GM19351 (cell line): ENCODE measurements at regions not wholly inside any gene's neighbourhood (a gene's known extent, or its start where the extent isn't known, plus 50 kb on each side); places are given as distances from the start of the nearest gene placed in this dataset.

ENCODE experiments used
- ATAC-seq: cut with Tn5 transposase; IDR thresholded peaks from one replicate; pipeline ENCODE4 v1.9.1; 2021; ENCODE audit warnings: mild to moderate bottlenecking, moderate library complexity; ENCODE audit not compliant: unreplicated experiment

DNA sequence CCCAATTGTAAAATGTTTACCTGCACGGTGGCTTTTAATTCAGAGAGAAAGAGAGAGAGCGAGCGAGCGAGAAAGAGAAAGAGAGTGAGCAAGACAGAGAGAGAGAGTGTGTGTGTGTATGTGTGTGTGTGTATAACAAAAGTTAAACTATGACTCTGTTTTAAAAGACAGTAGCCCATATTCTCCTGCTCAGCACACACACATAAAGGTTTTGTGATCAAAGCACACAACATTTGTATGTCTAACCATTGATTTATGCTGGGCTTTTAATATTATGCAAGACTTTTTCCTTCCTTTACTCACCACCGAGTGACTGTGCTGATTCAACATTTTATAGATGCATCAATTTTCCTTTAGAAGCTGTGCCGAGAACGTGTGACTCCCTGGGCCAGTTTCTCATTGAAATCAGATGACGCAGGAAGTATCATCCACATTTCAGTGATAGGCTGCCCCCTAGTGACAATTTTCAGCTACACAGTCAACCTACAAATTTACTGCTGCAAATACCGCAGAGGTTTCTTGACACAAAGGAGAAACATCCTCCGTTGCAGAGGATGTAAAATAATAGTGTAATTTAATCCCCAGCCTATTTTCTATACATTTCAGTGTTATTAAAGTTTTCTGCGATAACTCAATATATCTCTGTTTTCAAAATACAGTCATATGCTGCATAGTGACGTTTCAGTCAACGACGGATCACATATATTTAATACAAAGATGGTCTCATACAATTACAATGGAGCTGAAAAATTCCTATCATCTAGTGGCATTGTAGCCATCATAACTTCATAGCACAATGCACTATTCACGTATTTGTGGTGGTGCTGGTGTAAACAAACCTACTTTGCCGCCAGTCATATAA, 165.9 kb upstream of the TANK start:
- ATAC-seq: peak; percentile 95

DNA sequence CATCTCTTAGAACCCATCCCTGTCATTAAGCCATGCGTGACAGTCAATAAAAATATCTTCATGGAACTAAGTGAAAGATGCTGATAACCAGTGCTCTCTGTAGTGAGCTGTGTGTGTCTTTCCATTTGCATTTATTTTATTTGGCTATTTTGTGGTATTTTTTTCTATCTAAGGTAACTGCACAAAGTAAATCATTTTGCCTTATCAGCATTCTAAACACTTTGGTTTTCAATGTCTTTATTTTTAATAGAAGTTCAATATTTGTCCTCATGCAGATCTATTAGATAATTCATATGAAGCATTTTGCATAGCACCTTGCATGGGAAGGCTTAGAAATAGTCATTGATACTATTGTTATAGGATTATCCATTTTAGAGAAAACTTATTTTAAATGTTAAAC, 163.6 kb upstream of the TANK start:
- no peak for ATAC-seq

DNA sequence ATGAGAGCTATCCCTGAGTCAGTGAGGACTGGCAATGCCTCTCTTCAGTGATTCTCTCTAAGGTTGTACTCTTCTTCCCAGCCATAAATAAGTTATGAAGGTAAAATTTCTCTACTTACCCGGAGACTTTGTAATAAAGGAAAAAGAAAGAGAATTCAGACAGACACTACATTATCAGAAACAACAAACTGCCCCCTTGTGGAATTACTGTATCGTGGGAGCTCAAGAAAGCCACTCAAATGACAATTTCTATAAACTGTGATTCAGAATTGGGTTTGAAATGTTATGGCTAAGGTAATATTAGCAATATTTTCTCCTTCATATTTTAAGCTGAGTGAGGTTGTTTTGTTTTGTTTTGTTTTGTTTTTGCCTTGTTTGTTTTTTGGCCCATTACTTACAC, 155.8 kb upstream of the TANK start:
- ATAC-seq: no peak

DNA sequence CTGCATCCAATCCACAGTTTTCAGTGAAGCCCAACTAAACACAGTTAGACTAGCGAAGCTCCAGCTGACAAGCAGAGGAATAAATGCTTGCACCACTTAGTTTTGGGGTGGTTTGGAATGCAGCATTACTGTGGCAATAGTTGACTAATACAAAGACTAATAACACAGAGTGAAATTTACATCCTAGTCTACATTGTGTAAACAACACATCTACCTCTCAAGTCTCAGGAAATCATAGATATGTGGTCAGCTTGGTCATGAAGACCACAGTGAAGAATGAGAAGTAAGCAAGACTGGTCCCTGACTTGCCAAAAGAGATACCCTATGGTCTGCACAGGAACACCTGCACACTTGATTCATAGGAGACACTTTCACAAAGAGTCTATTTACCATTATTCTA, 155.1 kb upstream of the TANK start:
- ATAC-seq: no peak

DNA sequence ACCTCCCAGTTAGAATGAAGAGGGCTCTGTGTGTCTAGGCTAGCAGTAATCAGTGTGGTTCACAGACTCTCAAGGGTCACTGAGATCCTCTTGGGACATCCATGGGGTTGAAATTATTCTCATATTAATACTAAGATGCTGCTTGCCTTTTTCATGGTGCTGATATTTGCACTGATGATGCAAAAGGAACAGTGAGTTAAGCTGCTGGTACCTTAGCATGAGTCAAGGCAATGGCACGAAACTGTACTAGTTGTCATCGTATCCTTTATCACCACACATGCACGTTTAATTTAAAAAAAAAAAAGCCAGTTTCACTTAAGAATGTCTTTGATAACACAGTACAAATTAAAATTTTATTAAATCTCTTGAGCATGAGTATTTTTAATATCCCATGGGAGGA, 151.9 kb upstream of the TANK start:
- ATAC-seq: no peak

DNA sequence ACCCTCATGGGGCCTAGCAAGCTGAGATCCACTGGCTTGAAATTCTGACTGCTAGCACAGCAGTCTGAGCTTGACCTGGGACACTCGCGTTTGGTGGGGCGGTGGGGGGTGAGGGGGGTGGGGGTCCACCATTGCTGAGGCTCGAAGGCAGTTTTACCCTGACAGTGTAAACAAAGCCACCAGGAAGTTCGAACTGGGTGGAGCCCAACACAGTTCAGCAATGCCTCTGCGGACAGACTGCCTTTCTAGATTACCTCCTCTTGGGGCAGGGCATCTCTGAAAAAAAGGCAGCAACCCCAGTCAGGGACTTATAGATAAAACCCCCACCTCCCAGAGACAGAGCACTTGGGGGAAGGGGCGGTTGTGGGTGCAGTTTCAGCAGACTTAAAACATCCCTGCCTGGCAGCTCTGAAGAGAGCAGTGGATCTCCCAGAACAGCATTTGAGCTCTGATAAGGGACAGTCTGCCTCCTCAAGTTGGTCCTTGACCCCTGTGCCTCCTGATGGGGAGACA, 149.7 kb upstream of the TANK start:
- no peak for ATAC-seq

DNA sequence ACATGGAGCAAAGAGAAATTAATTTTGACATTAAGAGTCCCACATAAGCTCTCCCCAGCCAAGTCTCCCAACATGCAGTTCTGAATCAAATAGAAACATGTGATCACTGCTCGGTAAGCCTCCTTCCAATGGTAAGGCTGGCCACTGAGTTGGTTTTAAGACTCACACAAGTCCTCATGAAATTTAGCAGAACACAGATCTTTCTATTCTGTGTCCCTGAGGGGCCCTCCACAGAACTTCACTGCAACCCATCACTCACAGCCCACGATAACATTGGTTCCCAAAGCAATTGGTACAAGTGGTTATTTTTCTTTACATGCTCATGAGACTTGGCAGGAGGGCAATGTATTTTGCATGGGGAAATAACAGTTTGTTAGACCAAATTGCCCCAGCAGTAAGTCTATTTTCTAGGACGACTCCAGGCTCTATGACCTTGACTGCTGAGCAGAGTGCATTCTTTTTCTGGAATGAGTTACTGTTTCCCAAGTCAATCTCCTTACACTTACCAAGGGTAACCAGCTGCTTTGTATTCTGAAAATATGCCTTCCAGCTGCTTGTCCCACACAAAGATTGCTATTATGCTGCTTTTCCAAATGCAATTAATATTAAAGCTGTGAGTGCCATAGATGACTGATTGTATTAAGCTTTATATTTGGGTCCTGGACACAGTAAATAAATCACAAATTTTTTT, 142.3 kb upstream of the TANK start:
- ATAC-seq: no peak

DNA sequence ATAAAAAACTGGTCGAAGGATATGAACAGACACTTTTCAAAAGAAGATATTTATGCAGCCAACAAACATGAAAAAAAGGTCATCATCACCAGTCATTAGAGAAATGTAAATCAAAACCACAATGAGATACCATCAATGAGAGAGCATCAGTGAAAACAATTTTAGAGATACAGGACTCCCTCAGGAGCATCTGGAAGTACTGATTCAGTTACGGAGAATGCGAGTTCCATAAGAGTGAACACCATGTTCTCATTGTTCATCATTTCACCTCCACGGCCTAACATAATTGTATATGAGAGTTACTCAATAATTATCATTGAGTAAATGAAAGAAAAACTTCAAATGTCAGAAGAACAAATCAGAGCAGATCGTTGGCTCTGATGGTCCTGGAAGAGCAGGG, 140.9 kb upstream of the TANK start:
- no peak for ATAC-seq

DNA sequence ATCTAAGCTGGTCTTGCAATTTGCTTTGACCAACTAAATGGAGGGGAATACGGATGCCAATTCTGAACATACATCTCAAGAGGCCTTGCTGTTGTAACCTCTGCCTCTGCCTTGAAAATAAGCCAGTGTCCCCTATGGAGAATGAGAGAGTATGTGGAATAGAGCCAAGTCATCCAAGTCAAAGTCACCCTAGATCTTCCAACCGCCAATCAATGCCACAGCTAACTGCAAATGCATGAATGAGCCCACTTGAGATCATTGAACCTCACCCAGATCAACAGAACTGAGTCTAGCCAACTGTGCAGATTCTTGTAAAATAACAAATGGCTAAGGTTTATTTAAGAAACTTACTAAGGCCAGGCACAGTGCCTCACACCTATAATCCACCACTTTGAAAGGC, 139.8 kb upstream of the TANK start:
- no peak for ATAC-seq

DNA sequence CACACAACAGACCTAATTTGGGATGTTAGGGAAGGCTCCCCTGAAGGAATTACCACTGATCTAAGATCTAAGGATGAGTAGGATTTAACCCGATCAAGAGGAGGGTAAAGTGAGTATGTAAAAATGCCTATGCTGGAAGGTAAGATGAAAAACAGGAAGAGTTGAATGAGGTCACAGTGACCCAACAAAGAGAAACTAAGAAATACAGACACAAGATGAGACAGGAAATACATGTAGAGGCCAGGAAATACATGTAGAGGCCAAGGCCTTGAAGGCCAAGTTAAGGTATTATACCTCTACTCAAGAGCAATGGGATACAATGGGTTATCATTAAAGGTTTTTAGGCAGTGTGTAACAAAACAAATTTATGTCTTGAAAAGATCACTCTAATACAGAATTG, 131.6 kb upstream of the TANK start:
- no peak for ATAC-seq

DNA sequence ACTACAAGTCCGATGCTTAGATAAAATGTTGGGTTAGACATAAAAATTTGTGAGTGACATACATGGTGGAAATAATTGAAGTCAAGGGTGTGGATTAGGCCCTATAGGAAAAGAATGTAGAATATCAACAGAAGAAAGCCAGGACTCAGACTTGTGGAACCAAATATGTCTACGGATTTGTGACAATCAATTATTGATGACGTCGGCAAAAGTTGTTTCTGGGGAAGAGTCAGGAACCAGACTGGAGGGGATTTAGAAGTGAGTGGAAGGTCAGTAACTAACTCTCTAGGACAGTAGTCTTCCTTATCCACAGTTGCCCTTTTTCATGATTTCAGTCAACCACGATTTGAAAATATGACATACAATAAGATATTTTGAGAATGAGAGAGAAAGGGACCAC, 130.9 kb upstream of the TANK start:
- ATAC-seq: no peak

DNA sequence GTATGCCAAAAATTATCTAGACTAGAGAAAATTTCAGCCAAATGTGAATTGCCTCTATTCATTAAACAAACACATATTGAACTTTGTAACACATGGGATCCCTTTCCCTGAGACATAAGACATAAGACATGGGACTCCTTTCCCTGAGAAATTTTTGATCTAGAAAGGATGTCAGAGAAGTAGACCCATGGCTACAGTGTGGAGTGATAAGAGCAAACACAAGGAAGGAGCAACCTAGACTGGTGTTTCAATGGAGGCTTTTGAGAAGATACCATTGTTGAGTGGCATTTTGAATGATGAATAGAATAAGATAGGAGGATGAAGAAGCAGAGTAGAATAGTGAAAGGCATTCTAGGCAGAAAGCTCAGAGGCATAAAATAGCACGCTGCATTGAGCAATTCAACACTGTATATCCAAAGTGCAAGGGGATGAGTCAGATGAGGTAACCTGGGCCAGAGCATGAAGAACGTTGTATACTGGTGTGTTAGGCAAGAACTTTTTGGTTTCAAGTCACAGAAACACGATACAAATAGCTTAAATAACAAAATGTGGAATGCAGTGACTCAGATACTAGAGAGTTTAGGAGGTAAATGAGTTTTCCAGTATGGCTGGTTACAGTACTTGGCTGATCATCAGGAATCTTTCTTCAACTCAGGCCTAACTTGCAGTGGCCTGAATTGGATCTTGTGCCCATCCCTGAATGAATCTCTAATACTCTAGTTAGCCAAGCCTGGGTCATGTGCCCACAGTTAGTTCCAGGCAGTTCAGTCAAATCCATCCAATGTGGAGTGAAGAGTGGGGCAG, 129.8 kb upstream of the TANK start:
- ATAC-seq: no peak

DNA sequence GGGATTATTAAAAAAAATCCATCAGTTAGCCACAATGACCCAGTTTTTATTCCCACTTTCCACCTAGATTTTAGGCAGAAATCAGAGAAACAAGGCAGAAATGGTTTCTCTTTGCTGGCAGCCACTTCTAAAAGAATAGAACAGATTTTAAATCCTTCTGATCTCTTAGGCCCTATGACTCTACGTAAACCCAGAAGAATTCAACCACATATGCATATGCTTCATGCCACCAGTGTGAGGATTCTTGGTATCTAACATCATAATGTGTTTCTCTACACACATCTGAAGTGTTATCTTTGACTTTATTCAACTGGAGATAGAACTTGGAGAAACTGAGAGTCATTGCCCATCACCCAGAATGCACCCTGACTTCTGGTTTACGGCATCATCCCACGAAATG, 128.7 kb upstream of the TANK start:
- no peak for ATAC-seq

DNA sequence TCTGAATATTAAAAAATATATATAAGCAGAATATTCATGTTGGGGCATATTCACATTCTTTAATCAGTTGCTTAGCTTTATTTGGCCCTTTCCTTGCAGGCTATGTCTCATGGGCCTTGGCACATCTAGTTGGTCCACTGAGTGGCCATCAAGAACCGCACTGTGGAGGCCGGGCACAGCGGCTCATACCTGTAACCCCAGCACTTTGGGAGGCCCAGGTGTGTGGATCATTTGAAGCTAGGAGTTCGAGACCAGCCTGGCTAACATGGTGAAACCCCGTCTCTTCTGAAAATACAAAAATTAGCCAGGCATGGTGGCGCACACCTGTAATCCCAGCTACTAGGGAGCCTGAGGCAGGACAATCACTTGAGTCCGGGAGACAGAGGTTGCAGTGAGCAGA, 127.6 kb upstream of the TANK start:
- no peak for ATAC-seq

DNA sequence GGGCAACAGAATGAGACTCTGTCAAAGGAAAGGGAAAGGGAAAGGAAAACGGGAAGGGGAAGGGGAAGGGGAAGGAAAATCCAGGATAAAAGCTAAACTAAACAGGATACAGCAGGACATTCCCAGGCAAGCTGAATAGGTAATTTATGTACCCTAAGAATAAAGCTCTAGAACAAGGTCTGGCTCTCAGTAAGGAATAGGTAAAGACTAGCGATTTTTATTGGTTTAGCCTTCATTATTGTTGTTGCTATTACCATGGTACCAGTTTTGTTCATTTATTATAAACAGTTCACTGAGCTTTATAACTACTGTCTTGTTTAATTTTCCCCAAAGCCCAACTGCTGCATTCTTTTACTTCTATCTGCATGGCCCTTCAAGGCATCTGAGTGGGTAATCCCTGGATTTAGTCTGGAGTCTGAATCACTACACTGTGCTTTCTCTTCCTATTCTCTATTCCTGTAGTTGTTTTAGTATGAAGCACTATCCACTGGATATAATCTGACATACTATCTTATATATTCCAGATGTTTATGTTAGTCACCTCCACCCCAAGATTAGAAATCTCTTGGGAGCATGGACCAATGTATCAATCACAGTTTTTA, 127.1 kb upstream of the TANK start:
- ATAC-seq: no peak

DNA sequence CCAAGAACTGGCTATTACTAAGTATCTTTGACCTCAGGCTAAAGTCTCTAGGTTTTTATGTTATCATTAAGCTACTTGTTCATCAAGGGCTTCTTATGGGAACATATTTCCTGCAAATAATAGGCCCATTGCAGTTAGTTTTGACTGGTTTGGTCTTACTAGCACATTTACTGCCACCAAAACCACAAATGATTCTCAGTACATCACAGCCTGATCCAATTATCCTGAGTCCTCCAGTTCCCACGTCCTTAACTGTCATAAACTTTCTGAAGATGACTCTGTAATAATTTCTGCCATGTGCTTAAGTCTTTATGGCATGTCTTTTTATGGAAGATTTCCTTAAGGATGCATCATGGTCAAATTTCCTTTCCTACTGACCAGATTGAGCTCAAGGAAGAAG, 123.3 kb upstream of the TANK start:
- no peak for ATAC-seq

DNA sequence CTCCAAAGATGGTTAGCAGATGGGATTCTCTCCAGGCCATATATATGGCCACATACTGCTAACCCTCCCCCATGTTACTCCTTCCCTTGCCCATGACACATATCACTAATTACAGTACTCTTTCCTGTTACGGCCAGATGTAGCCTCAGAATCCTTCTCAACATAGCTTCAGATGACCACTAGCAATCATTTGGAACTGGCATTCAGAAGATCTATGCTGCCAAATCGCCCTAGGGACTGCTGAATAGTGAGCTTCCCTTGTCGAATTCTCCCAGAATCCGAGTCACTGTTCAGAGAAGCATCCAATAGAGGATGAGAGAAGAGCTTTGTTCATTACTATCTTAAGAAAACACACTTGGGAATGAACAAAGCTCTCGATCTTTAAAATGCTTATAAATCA, 121.2 kb upstream of the TANK start:
- no peak for ATAC-seq

DNA sequence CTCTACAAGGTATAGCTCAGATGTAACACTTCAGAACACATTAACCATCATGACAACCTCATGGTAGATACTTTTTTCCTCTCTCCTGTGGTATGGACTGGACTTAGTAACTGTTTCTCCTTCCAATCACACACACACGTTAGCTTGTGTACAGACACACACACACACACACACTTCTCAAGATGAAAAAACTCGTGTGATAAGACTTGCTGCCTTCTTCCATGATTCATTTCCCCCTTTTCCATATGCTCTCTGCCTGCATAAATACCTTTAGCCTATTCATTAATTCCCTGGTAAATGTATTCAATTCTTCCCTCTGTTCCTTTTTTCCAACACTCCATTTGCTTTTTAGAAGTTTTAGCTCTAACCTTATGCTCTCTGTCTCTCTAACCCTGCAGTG, 118.9 kb upstream of the TANK start:
- no peak for ATAC-seq

DNA sequence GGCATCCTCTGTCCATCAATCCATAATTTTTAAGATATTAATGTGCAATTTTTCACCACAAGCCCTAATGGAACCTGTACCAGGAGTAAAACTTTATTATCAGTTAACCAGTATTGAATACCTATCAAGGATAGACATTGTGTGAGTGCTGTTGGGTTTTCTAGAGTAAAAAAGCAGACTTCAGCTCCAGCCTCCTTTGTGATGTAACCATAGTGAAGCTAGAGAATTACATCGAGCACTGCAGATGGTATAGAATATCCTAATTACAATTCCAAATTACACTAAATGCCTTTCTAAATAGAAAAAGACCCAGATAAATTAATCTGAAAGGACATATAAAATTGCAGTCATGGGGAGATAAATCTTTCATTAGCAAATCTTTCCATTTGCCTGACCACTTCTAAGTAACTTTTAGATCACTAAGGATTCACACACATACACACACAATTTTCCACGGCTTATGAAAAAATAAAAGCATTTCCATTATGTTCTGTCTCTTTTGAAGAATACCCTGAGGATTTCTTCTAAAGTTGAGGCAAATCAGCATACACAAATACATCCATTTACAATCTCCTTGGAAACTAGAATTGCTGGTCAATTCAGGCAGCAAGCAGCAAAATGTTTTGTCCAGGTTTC, 117.1 kb upstream of the TANK start:
- ATAC-seq: no peak

DNA sequence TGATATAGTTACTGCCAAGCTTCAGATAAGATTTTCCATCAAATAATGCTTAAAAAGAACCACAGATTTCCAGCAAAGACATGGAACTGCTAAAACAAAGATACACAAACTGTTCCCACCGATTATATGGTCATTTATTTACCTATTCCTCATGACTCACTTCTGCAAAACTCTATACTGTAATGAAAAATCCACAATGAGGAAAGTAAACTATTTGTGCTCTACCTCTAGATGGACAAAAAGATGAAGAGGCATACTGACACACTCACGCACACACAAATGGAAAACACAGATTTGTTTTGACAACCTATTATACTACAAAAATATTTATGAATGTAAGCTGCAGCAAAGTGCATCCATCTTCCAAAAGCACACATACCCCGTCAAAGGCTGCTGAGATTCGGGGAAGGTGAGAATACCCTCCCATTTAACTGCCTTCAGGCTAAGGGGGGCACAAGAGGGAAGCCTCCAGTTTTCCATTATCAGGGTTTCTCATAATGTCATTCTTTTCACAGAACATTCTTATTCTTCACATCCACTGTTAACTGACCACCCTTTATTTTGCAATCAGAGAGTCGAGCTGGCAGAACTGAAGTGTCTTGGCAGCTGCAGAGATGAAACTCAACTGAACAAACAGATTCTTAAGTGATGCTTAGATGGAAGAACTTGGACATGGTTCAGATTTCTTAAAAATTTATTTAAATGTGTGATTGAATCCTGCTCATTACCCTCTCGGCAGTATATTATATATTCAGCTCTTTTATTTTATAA, 115.9 kb upstream of the TANK start:
- no peak for ATAC-seq
